Kidney glomerular epithelial cell (primary cell): ENCODE measurements at regions not wholly inside any gene's neighbourhood (a gene's known extent, or its start where the extent isn't known, plus 50 kb on each side); places are given as distances from the start of the nearest gene placed in this dataset.

Experiments
- DNase-seq: peaks from one replicate; lab custom pipeline; 2025; lab: John Stamatoyannopoulos, UW

GRCh38 chr2:2926009-2926857, 451.4 kb downstream of the EIPR1 start:
- no peak for DNase-seq

- no peak for DNase-seq
Observed at GRCh38 chr2:2922156-2922555, 455.5 kb downstream of the EIPR1 start.

DNA sequence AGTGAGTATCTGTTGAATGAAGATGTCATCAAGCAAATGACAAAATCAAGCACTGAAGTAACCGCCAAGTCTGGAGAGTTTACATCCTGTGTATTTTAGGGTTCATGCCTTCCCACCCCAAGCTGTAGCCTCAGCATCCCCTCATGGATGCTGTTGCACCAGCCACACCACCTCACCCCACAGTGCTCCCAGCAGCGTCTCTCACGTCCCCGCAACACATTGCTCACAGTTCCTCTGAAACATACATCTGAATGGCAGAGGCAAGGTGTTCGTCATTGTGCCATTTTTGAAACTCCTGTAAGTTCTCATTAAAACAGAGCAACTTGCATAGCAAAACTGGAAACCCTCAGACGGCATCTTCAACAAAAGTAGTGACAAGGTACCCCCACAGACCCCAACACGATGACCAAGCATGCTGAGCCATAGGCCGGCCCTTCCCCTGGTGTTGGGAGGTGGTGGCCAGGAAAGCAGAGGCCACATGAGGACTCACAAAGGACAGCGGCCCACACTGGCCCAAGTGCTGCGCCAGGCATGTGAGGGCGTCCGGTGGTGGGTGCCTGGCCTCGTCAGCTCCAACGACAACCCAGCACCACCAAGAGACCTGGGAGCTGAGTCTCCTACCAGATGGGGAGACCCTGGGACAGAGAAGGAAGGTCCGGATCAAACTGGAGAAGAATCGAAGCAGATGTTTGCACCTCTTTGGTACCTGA, 456.5 kb downstream of the EIPR1 start:
- DNase-seq = no peak

- DNase-seq = no peak
Observed at GRCh38 chr2:2919574-2920365, 457.8 kb downstream of the EIPR1 start.

GRCh38 chr2:2919026-2919425, 458.6 kb downstream of the EIPR1 start:
- no peak for DNase-seq

GRCh38 chr2:2916621-2917020, 461.0 kb downstream of the EIPR1 start:
- no peak for DNase-seq

DNA sequence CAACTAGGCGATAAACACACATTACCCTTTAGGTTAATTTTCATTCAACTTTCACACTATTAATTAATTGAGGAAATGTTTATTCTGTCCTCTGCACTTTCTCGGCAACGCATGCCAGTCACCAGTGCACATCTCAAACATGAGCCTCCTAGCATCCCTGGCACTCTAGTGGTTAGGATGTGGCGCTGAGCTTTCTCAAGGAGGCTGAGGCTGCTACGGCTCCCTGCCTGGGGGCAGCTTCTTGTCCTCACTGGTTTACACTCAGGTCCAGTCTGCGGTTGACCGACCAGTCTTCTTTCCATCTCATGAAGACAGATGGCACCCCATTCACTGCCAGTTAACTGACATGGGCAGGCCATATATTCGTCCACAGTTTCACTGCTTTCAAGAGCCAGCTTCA, 463.4 kb downstream of the EIPR1 start:
- no peak for DNase-seq

DNA sequence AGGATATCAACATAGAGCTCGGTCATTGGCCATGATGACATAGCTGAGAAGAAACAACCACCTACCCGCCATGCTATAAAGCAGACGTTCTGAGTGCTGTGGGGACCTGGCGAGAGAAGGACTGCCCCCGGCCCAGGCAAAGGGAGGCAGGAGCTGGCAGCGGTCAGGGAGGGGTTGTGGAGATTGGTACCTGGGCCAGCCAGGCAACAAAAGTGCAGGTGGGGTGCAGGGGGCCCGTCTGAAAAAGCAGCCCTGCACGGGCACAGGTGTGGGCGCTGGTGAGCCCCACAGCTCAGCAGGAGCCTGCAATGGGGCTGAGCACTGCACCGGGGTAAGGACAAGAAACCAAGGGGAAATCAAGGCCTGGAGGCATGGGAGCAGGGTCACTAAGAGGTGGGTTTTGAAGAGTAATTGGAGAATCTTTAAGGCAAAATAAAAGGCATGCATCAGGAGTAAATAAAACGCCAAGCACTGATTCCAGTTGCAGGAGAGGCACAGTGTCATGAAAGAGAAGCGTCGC, 464.0 kb downstream of the EIPR1 start:
- no peak for DNase-seq

DNA sequence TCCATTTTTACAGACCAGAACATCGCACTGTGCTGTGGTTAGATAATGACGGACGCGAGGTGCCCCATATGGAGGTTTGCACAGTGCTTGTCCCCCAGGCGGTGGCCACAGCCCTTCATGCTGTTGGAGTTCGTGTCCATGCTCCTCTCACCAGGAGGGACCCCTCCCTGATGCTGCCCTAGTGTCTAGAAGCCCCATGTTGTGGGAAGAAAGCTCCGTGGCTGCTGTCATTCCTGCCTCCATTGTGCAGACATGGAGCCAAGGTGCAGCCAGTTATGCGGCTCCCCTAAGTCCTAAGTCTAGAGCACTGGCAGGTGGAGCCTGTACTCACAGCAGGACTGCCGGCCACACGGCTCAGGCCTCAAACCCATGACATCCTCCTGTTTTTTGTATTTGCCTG, 464.9 kb downstream of the EIPR1 start:
- DNase-seq = no peak

GRCh38 chr2:2912293-2912692, 465.3 kb downstream of the EIPR1 start:
- no peak for DNase-seq

- DNase-seq = no peak
Observed at GRCh38 chr2:2910259-2910658, 467.4 kb downstream of the EIPR1 start.

DNA sequence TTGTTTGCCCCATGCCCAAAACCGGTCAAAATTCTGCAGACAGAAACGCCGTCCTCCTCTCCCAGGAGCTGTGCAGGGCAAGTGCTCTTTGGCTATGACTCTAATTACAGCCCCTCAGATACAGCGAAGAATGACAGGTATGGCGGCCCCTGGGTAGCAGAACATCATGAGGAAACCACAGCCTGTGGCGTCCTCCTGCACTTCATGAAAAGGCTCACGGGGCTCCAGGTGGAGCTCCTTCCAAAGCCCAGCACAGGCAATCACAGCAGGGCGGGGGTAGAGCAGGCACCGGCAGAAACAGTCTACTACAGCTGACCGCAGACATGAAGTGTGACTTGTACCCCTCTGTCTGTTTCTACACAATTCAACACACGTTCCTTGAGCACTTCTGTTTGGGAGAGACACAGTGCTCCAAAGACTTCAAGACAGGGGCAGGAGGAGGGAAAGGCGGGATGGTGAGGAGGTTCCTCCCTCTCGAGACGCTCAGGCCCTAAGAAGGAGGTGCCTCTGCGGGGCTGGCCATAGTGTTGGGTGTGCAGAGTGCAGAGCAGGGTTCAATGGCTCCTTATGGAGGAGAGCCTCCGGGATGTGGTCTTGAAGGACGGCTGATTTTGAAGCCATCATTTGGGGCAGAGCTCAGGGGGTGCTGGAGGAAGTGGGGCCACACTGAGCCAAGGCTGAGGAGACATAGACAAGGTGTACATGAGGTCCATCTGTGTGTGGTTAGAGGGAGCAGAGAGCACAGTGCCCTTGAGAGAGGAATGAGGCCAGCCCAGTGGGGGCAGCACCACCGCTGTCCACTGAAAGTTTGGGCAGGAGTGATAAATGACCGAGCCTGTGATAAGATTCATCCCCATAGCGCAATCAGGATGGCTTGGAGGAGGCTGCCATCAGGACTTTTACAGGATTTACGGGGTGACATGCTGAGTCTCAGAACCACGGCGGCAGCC, 468.3 kb downstream of the EIPR1 start:
- DNase-seq = no peak

DNA sequence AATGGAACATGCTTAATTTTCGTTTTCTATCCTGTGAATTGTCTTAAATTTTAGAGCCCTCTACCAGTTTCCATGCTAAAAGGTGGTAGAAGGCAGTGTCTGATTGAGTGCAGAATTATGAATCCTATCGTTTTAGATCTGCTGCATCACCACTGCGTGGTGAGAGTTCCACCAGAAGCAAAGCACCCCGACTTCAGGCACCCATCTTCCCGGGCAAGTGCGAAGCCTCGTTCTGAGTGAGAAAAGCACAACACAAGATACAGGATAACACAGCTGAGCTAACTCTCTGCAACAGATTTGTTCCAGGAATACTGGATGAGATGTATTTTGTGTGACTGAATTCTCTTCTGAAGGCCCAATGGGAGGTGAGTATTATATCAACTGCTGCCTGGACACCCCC, 471.5 kb downstream of the EIPR1 start:
- no peak for DNase-seq

GRCh38 chr2:2904721-2905350, 472.8 kb downstream of the EIPR1 start:
- no peak for DNase-seq

GRCh38 chr2:2902547-2903281, 474.9 kb downstream of the EIPR1 start:
- DNase-seq = no peak

GRCh38 chr2:2901384-2902345, 476.0 kb downstream of the EIPR1 start:
- DNase-seq = no peak

GRCh38 chr2:2899826-2900225, 477.8 kb downstream of the EIPR1 start:
- DNase-seq = no peak

DNA sequence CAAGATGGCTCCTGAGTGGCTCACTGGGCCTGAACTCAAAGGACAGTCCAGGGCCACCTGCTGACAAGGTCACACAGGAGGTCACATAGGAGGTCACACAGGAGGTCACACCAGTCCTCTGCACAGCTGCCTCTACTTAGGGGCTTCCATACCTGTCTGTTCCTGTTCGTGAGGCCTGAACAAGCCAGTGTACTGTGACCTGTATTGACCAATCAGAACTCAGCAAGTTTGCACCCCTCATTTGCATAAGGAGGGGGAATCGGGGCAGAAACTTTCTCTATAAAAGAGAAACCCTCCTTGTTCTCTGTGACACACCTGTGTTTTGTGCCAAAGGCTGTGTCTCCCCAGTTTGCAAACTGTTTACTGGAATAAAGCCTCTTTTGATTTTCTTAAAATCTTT, 478.9 kb downstream of the EIPR1 start:
- DNase-seq = no peak

GRCh38 chr2:2896643-2897042, 481.0 kb downstream of the EIPR1 start:
- DNase-seq = no peak
